Large intestine (tissue), 3 donors: ENCODE measurements at regions not wholly inside any gene's neighbourhood (a gene's known extent, or its start where the extent isn't known, plus 50 kb on each side); places are given as distances from the start of the nearest gene placed in this dataset.

Source experiments
- DNase-seq, 2 donors: peaks; one replicate each; pipeline versions ENCODE4 v3.0.0 to v3.0.0-alpha.2; 2013
- H3K27ac ChIP-seq: one replicate; pipeline ENCODE4 v1.5.1; 2013; ENCODE audit warnings: low read length
- H3K27me3 ChIP-seq: 2 replicates; pipeline ENCODE4 v1.6.1; 2013; ENCODE audit warnings: low read length; ENCODE audit not compliant: control insufficient read depth, insufficient read depth
- H3K36me3 ChIP-seq: 2 replicates; pipeline ENCODE4 v1.6.1; 2013; ENCODE audit warnings: low read length; ENCODE audit not compliant: control insufficient read depth, insufficient read depth
- H3K4me1 ChIP-seq: one replicate; pipeline ENCODE4 v1.6.1; 2013; ENCODE audit warnings: low read length; ENCODE audit not compliant: control insufficient read depth, insufficient read depth
- H3K4me3 ChIP-seq: one replicate; pipeline ENCODE4 v1.5.1; 2013; ENCODE audit warnings: low read length
- H3K9me3 ChIP-seq: one replicate; pipeline ENCODE4 v1.6.1; 2013; ENCODE audit warnings: mild to moderate bottlenecking, low read depth, low read length, moderate library complexity; ENCODE audit not compliant: control insufficient read depth
- WGBS: methylation state at CpG from one replicate; pipeline ENCODE4 v1.1.5; 2013; ENCODE audit warnings: low lambda C conversion rate; ENCODE audit not compliant: insufficient coverage; 5-methylcytosine and 5-hydroxymethylcytosine counted together

DNA sequence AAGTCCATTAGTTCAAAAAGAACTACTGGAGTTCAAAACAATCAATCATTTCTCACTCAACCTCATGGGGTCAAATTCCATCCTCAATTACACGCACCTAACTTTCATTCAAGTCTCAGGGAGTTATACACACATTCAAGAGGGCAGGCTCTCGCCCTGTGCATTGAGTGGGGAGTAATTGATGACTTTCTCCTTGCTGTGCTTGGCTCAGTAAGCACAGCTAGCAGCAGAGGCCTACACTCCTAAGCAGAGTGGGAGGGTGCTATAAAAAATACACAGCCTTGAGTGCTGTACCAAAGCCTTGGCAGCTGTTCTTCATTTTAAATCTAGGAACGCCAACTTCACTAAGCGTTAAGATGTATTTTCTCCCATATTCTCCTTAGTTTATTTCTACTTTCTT is 958.3 kb upstream of the ADGRL3 start:
- Histone ChIP-seq H3K9me3 (no peaks in the 10 kb centered on the region), H3K27me3 (no peaks in the 10 kb centered on the region), H3K36me3 (no peaks in the 10 kb centered on the region), H3K27ac (no peak overlapping the region), H3K4me3 (no peak overlapping the region), H3K4me1 (no peaks in the 10 kb centered on the region)
- 96% methylated on average over 2 of the region's 4 CpGs for WGBS
- no peak for DNase-seq

DNA sequence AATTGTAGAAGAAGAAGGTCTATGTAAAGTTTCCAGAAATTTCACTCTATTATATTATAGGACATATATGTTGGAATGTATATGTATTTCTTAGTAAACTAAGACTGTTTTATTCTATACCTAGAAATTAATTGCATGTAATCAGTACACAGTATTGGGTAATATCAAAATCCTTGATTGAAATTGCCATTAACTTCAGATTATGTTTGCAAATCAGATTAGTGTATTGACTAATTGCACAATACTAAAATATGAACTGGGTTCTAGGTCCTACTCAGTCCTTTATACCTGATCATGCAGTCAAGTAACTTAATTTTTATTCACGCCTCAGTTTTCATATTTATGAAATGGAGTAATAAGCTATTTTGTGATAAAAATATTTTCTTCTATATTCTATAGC is 950.3 kb upstream of the ADGRL3 start:
- Histone ChIP-seq H3K4me3 (no peak overlapping the region), H3K27ac (no peak overlapping the region), H3K9me3 (no peaks in the 10 kb centered on the region), H3K4me1 (no peaks in the 10 kb centered on the region), H3K27me3 (no peaks in the 10 kb centered on the region), H3K36me3 (no peaks in the 10 kb centered on the region)
- 100% methylated on average over 1 of the region's 1 CpG for WGBS
- DNase-seq = no peak

DNA sequence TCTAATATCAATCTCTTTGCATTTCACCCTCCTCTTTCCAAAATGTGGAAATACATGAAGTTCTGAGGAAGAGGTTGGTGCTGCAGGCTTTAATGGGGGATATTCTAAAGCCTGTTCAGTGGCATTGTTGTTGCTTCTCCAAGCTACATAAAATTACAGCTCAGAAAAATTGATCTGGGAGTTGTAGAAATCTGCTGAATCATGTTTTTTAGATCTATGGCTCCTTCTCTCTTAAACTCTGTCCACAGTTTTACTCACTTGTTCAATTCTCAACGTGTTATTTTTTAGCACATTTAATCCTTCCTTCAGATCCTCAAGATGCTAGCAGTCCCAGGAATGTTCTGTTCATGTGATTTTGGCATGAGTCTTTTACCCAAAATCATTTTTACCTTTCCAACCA is 949.5 kb upstream of the ADGRL3 start:
- no peaks in the 10 kb centered on the region for H3K4me1 ChIP-seq
- no peak for DNase-seq
- H3K36me3 ChIP-seq = no peaks in the 10 kb centered on the region
- no peaks in the 10 kb centered on the region for H3K9me3 ChIP-seq
- WGBS = 67% methylated on average over 1 of the region's 1 CpG
- no peak overlapping the region for H3K4me3 ChIP-seq
- H3K27ac ChIP-seq = no peak overlapping the region
- no peaks in the 10 kb centered on the region for H3K27me3 ChIP-seq

DNA sequence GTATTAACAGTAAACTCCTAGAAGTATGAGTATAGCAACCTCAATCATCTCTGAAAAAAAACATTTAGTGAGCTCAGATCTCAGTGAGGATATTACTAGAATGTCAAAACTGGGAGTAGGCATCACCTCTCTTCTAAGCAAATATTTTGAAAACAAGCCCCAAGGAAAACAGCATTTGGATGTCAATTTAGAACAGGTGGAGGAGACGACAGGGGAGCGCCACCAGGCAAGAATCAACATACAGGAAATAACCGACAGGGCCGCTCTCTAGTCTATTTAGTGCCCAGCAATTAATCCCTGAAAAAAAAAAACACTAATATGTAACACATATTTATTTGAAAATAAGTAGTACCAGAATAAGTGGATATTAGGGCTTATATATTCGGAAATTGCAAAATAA is 940.3 kb upstream of the ADGRL3 start:
- no CpG with 5 or more reads among the region's 5 CpGs for WGBS
- Histone ChIP-seq H3K27ac (no peak overlapping the region), H3K27me3 (no peaks in the 10 kb centered on the region), H3K4me1 (no peaks in the 10 kb centered on the region), H3K9me3 (no peaks in the 10 kb centered on the region), H3K36me3 (no peaks in the 10 kb centered on the region), H3K4me3 (no peak overlapping the region)
- DNase-seq = no peak

DNA sequence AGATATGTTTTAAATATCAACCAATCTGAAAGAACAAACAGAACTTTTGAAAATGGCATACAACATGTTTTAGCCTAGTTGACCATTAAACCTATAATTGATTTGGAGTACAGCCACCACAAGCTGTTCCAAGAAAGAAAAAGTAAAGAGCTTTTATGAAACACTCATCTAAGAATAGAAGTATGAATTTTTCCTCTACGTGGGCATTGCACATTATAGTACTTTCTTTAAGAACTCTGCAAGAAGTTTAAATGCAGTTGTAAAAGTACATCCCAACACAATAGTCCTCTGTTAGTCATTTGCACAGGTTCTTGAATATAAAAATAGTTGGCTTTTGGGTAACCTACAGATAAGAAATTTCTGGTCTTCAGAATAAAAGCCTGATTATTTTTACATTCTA is 933.6 kb upstream of the ADGRL3 start:
- no peaks in the 10 kb centered on the region for H3K9me3 ChIP-seq
- H3K4me3 ChIP-seq = no peak overlapping the region
- no peaks in the 10 kb centered on the region for H3K4me1 ChIP-seq
- WGBS = 89% methylated on average over 1 of the region's 1 CpG
- no peaks in the 10 kb centered on the region for H3K27me3 ChIP-seq
- DNase-seq = no peak
- no peak overlapping the region for H3K27ac ChIP-seq
- H3K36me3 ChIP-seq = no peaks in the 10 kb centered on the region

DNA sequence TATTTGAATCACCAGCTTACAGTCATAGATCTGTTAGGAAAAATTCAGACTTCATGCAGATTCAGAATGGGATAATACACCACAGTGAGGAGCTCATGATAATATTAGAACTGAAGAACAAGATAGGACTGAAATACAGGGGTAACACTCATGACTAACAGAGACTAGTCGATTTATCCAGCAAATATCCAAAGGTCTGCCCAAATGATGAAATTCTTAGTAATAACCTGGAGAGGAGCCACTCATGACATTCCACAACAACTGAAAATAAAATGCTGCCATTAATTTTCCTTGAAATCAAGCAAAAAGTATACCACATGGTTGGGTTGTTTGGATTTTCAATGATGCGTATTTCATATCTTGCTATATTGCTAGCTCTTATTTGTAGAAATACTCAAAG is 903.7 kb upstream of the ADGRL3 start:
- no peak overlapping the region for H3K27ac ChIP-seq
- H3K9me3 ChIP-seq = no peaks in the 10 kb centered on the region
- no peaks in the 10 kb centered on the region for H3K36me3 ChIP-seq
- no peak overlapping the region for H3K4me3 ChIP-seq
- H3K27me3 ChIP-seq = no peaks in the 10 kb centered on the region
- no peak for DNase-seq
- WGBS = no CpG with 5 or more reads among the region's 2 CpGs
- H3K4me1 ChIP-seq = no peaks in the 10 kb centered on the region

DNA sequence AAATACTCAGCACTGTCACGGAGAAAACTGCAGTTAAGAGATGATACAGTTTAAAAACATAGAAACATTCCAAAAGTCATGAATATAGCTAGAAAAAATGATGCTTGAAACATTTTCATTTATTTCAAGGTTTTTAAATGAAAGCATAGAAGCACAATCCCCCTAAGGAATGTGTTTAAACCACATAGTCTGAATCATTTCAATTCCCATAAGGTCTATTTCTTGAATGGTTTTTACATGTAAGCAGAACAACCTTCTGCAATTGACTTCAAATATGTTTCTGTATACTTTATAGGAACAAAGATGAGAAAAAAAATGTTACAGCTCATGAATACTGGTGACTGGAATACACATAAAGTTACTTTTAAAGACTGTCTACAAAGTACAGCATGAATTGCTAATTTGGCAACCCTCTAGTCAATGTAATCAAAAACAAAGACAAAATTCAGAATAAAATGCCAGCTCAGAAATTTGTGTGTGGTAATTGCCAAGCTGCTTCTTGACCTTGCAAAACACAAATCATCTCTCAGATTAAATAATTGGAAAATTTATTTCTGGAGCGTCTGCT is 886.4 kb upstream of the ADGRL3 start:
- H3K4me3 ChIP-seq = no peak overlapping the region
- no peaks in the 10 kb centered on the region for H3K36me3 ChIP-seq
- H3K9me3 ChIP-seq = no peaks in the 10 kb centered on the region
- no peaks in the 10 kb centered on the region for H3K4me1 ChIP-seq
- H3K27me3 ChIP-seq = no peaks in the 10 kb centered on the region
- DNase-seq = no peak
- H3K27ac ChIP-seq = no peak overlapping the region
- 100% methylated on average over 1 of the region's 2 CpGs for WGBS

DNA sequence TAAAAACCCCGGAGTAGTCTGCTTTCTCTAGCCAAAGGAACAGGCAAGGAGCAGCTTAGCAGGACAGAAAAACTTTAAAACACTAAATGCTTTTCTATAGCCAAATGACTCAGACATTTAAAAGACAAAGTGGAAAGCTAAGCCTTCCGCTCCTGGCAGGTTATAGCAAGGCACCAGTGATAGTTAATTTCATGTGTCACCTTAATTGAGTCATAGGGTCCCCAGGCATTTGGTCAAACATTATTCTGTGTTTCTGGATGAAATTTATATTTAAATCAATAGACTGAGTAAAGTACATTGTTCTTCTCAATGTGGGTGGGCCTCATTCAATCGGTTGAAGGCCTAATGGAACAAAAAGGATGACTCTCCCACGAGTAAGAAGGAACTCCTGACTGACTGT is 885.7 kb upstream of the ADGRL3 start:
- no peaks in the 10 kb centered on the region for H3K9me3 ChIP-seq
- no peak overlapping the region for H3K4me3 ChIP-seq
- H3K4me1 ChIP-seq = no peaks in the 10 kb centered on the region
- H3K36me3 ChIP-seq = no peaks in the 10 kb centered on the region
- H3K27me3 ChIP-seq = no peaks in the 10 kb centered on the region
- 100% methylated on average over 1 of the region's 4 CpGs for WGBS
- H3K27ac ChIP-seq = no peak overlapping the region
- DNase-seq = no peak

DNA sequence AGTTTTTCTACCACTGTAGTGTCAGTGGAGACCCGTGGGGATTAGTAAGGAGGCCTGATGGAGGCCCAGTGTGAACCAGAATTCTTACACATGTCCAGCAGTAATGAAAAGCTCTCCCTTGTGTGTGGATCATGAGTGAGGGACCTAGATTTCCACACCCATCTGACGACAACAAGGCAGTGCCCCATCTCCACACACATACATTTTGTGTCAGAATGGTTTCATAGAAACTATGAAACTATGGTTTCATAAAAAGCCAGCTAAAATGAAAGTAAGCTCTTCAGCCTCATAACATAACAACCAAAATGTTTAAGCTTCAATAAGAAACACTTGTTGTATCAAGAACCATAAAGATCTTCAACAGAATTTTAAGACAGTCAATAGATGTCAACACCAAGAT is 884.5 kb upstream of the ADGRL3 start:
- DNase-seq = no peak
- Histone ChIP-seq H3K4me3 (no peak overlapping the region), H3K27ac (no peak overlapping the region), H3K27me3 (no peaks in the 10 kb centered on the region), H3K4me1 (no peaks in the 10 kb centered on the region), H3K9me3 (no peaks in the 10 kb centered on the region), H3K36me3 (no peaks in the 10 kb centered on the region)
- WGBS = no CpG with 5 or more reads among the region's 2 CpGs

DNA sequence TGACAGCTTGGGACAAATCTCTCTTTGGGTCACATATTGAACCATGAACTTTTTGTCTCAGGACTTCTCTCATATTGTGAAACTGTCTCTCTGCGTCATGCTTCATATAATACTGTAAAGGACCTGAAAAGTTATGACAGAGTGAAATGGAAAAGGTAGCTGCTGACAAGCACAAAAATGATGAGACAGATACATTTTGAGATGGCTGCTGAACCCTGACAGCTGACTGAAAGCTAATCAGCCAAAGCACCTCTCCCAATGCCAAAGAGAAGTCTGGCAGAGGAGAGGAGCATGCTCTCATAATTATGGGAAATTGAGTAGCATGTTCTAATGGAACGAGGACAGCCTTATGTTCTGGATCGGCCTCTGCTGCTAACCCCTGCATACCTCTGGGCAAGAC is 873.4 kb upstream of the ADGRL3 start:
- no peaks in the 10 kb centered on the region for H3K4me1 ChIP-seq
- no peaks in the 10 kb centered on the region for H3K36me3 ChIP-seq
- WGBS = 100% methylated on average over 1 of the region's 3 CpGs
- no peak overlapping the region for H3K27ac ChIP-seq
- no peaks in the 10 kb centered on the region for H3K9me3 ChIP-seq
- no peak overlapping the region for H3K4me3 ChIP-seq
- H3K27me3 ChIP-seq = no peaks in the 10 kb centered on the region
- no peak for DNase-seq

DNA sequence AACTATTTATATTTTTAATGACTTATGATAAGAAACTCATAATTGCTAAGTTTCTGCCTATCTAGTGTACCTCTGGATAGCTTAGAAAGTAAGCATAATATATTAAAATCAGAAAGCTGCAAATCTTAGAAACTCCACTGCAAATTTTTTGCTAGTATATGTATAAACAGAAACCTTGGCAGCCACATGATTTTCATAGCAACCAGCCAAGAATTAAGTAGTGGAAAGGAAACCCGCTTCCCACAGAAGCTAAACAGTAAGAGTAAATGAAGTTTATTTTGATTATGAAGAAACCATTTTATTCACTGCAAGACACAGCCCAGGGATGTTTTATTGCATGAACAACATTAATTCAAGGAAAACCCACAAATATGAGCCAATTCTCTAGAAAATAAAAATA is 872.5 kb upstream of the ADGRL3 start:
- Histone ChIP-seq H3K36me3 (no peaks in the 10 kb centered on the region), H3K27ac (no peak overlapping the region), H3K9me3 (no peaks in the 10 kb centered on the region), H3K4me3 (no peak overlapping the region), H3K4me1 (no peaks in the 10 kb centered on the region), H3K27me3 (no peaks in the 10 kb centered on the region)
- DNase-seq = no peak
- no CpG with 5 or more reads among the region's 1 CpG for WGBS
